ENCODE measurements at regions not wholly inside any gene's neighbourhood (a gene's known extent, or its start where the extent isn't known, plus 50 kb on each side); places are given as distances from the start of the nearest gene placed in this dataset.

GRCh38 chr5:126265917-126266316, 157.3 kb upstream of the GRAMD2B start:
- TF ChIP-seq ZBTB33 (CRISPR knock-in tag; IDR thresholded peaks at IDR 0.05) (no peak), NFIC (IDR thresholded peaks at IDR 0.05; ENCODE audit: low read length) (no peak)

All from HepG2 (cell line).